ENCODE measurements at regions not wholly inside any gene's neighbourhood (a gene's known extent, or its start where the extent isn't known, plus 50 kb on each side); places are given as distances from the start of the nearest gene placed in this dataset.
"Not testable (repeated sequence)": the region's sequence is repeated elsewhere in the genome, so short reads cannot be mapped to it uniquely, and the experiment has no call there.

DNA sequence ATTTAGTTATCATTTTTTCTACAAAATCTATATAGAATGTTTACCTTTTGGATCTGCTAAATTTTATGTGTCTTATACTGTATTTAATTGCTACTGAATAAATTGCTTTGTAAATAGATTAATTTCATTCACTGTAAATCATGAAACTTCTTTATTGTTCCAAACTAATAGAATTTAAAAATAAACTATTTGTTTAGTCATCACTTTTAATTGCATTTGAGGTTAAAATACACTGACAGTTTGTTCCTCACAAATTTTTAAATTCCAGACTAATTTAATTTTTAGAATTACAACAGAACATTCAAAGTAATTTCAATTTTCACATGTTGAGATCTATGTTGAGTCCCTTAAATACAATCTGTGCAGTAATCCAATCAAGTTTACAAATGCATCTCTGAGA is 1633.2 kb upstream of the NUDT12 start:
- intact Hi-C loops (cut with DNase I): no loop called here
- Histone ChIP-seq H3K4me1 (ENCODE audit: control insufficient read depth in 1 of 2, insufficient read depth in 2 of 2, low read length in 2 of 2) (no peaks in the 10 kb centered on the region), H3K9me3 (ENCODE audit: control insufficient read depth, low read length) (no peaks in the 10 kb centered on the region), H3K27ac (ENCODE audit: low read depth in 1 of 2, low read length in 2 of 2) (no peak overlapping the region), H3K27me3 (ENCODE audit: control insufficient read depth in 1 of 2, insufficient read depth in 2 of 2, low read length in 1 of 2) (no peaks in the 10 kb centered on the region), H3K4me3 (ENCODE audit: low read length in 2 of 2) (no peak overlapping the region), H3K36me3 (ENCODE audit: control insufficient read depth in 1 of 2, insufficient read depth in 2 of 2, low read length in 1 of 2) (no peaks in the 10 kb centered on the region)
- no peak for ATAC-seq (ENCODE audit: low FRiP score)
- no peak for DNase-seq

DNA sequence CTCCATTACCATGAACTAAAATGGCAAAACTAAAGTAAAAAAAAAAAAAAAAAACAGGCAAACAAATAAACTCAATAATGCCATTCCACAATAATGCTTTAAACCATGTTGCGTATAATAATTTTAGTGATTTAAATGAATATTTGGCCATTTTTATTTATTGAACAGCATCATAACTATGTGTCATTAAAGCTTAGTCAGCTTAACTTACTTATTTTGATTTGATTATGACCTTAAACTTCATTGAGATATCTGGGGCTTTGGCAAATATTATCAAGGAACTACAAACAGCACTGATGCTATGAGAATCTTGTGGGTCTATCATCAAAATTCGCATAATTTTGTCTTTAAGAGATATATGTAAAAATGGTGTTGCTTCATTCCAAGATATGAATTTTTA is 1610.3 kb upstream of the NUDT12 start:
- Histone ChIP-seq H3K36me3 (ENCODE audit: control insufficient read depth in 1 of 2, insufficient read depth in 2 of 2, low read length in 1 of 2) (no peaks in the 10 kb centered on the region), H3K4me3 (ENCODE audit: low read length in 2 of 2) (no peak overlapping the region), H3K4me1 (ENCODE audit: control insufficient read depth in 1 of 2, insufficient read depth in 2 of 2, low read length in 2 of 2) (no peaks in the 10 kb centered on the region), H3K27me3 (ENCODE audit: control insufficient read depth in 1 of 2, insufficient read depth in 2 of 2, low read length in 1 of 2) (no peaks in the 10 kb centered on the region), H3K9me3 (ENCODE audit: control insufficient read depth, low read length) (no peaks in the 10 kb centered on the region), H3K27ac (ENCODE audit: low read depth in 1 of 2, low read length in 2 of 2) (no peak overlapping the region)
- 90 to 94% methylated on average over 2 of the region's 2 CpGs for WGBS, 2 donors
- ATAC-seq (ENCODE audit: low FRiP score) (no peak), DNase-seq (no peak)
- intact Hi-C loops (cut with DNase I): no loop called here

DNA sequence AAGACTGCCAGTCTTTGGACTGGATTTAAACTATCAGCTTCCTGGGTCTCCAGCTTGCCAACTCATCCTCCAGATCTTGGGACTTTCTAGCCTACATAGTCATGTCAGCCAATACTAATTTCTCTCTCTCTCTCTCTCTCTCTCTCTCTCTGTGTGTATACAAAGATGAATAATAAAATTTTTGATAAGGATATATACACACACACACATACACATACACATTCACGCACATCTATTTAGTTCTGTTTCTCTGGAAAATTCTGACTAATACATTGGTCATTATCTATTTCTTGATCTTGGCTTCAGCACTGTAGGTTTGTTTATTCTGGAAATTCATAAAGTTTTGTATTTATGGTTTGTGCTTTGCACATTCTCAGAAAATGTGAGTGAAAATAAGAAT is 1606.2 kb upstream of the NUDT12 start:
- DNase-seq (no peak), ATAC-seq (ENCODE audit: low FRiP score) (no peak)
- no peak overlapping the region for H3K4me3 ChIP-seq (ENCODE audit: low read length in 2 of 2)
- H3K27me3 ChIP-seq (ENCODE audit: control insufficient read depth in 1 of 2, insufficient read depth in 2 of 2, low read length in 1 of 2): no peaks in the 10 kb centered on the region
- no peak overlapping the region for H3K27ac ChIP-seq (ENCODE audit: low read depth in 1 of 2, low read length in 2 of 2)
- no peaks in the 10 kb centered on the region for H3K9me3 ChIP-seq (ENCODE audit: control insufficient read depth, low read length)
- H3K4me1 ChIP-seq (ENCODE audit: control insufficient read depth in 1 of 2, insufficient read depth in 2 of 2, low read length in 2 of 2): no peaks in the 10 kb centered on the region
- intact Hi-C loops (cut with DNase I): no loop called here
- no peaks in the 10 kb centered on the region for H3K36me3 ChIP-seq (ENCODE audit: control insufficient read depth in 1 of 2, insufficient read depth in 2 of 2, low read length in 1 of 2)
- WGBS, 2 donors: 7 to 15% methylated on average over 1 of the region's 1 CpG

DNA sequence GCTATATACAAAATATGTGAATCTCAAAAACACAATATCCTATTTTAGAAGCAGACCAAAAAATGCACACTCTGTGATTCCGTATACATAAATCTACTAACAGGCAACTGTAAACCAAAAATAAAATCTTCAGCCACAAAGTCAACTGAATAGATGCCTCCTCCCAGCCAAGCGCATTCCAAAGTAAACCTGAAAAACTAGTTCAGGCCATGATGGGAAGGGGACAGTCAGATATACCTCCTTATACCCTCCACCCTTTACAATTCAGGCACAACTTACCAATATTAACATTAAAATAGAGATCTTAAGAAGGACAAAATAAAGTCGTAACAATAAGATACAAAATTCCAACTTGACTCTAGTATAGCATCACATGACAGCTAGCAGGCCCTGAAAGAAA is 1604.5 kb upstream of the NUDT12 start:
- Histone ChIP-seq H3K4me1 (ENCODE audit: control insufficient read depth in 1 of 2, insufficient read depth in 2 of 2, low read length in 2 of 2) (no peaks in the 10 kb centered on the region), H3K36me3 (ENCODE audit: control insufficient read depth in 1 of 2, insufficient read depth in 2 of 2, low read length in 1 of 2) (no peaks in the 10 kb centered on the region), H3K4me3 (ENCODE audit: low read length in 2 of 2) (no peak overlapping the region), H3K27me3 (ENCODE audit: control insufficient read depth in 1 of 2, insufficient read depth in 2 of 2, low read length in 1 of 2) (no peaks in the 10 kb centered on the region), H3K27ac (ENCODE audit: low read depth in 1 of 2, low read length in 2 of 2) (no peak overlapping the region), H3K9me3 (ENCODE audit: control insufficient read depth, low read length) (no peaks in the 10 kb centered on the region)
- ATAC-seq (ENCODE audit: low FRiP score) (no peak), DNase-seq (no peak)
- WGBS, 2 donors: 95 to 97% methylated on average over 3 of the region's 3 CpGs
- intact Hi-C loops (cut with DNase I): no loop called here

DNA sequence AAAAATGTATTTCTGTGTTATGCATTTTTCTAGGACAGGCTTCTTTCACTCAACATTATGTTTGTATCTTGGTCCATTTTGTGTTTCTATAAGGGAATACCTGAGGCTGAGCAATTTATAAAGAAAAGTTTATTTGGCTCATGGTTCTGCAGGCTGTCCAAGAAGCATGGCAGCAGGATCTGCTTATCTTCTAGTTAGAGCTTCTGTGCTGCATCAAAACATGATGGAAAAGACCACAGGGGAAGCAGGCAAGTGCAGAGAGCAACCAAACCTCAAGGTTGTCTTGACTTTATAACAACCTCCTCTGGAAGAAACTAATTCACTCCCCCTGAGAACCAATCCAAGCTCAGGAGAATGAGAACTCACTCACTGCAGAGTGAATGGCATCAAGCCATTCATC is 1601.0 kb upstream of the NUDT12 start:
- no peak overlapping the region for H3K4me3 ChIP-seq (ENCODE audit: low read length in 2 of 2)
- no peak for ATAC-seq (ENCODE audit: low FRiP score)
- H3K27me3 ChIP-seq (ENCODE audit: control insufficient read depth in 1 of 2, insufficient read depth in 2 of 2, low read length in 1 of 2): no peaks in the 10 kb centered on the region
- DNase-seq: no peak
- no peaks in the 10 kb centered on the region for H3K36me3 ChIP-seq (ENCODE audit: control insufficient read depth in 1 of 2, insufficient read depth in 2 of 2, low read length in 1 of 2)
- intact Hi-C loops (cut with DNase I): no loop called here
- no peak overlapping the region for H3K27ac ChIP-seq (ENCODE audit: low read depth in 1 of 2, low read length in 2 of 2)
- no peaks in the 10 kb centered on the region for H3K4me1 ChIP-seq (ENCODE audit: control insufficient read depth in 1 of 2, insufficient read depth in 2 of 2, low read length in 2 of 2)
- H3K9me3 ChIP-seq (ENCODE audit: control insufficient read depth, low read length): no peaks in the 10 kb centered on the region

DNA sequence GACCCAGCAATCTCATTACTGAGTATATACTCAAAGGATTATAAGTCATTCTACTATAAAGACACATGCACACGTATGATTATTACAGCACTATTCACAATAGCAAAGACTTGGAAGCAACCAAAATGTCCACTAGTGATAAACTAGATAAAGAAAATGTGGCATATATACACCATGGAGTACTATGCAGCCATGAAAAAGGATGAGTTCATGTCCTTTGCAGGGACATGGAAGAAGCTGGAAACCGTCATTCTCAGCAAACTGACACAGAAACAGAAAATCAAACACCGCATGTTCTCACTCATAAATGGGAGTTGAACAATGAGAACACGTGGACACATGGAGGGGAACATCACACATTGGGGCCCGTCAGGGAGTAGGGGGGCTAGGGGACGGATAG is 1600.0 kb upstream of the NUDT12 start:
- DNase-seq; H3K9me3 ChIP-seq (ENCODE audit: control insufficient read depth, low read length); H3K4me1 ChIP-seq (ENCODE audit: control insufficient read depth in 1 of 2, insufficient read depth in 2 of 2, low read length in 2 of 2); H3K27me3 ChIP-seq (ENCODE audit: control insufficient read depth in 1 of 2, insufficient read depth in 2 of 2, low read length in 1 of 2); intact Hi-C loops (cut with DNase I); H3K36me3 ChIP-seq (ENCODE audit: control insufficient read depth in 1 of 2, insufficient read depth in 2 of 2, low read length in 1 of 2); H3K27ac ChIP-seq (ENCODE audit: low read depth in 1 of 2, low read length in 2 of 2); ATAC-seq (ENCODE audit: low FRiP score); H3K4me3 ChIP-seq (ENCODE audit: low read length in 2 of 2): not testable (repeated sequence)
- WGBS, 2 donors: 96% methylated on average over 6 of the region's 6 CpGs

DNA sequence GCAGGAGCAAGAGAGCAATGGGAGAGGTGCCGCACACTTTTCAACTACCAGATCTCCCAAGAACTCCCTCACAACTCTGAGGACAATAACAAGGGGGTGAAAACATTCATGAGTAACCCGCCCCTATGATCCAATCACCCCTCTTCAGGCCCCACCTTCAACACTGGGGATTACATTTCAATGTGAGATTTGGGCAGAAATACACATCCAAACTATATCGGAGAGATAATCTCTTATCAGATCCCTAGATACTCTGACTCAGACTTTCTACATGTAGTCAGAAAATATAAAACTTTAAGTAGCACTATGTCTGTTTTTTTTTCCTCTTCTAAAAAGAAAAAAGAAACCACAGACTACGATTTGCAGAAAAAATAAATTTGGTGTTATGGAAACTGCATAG is 1595.9 kb upstream of the NUDT12 start:
- H3K27ac ChIP-seq (ENCODE audit: low read depth in 1 of 2, low read length in 2 of 2): no peak overlapping the region
- no peaks in the 10 kb centered on the region for H3K9me3 ChIP-seq (ENCODE audit: control insufficient read depth, low read length)
- H3K4me1 ChIP-seq (ENCODE audit: control insufficient read depth in 1 of 2, insufficient read depth in 2 of 2, low read length in 2 of 2): no peaks in the 10 kb centered on the region
- H3K4me3 ChIP-seq (ENCODE audit: low read length in 2 of 2): no peak overlapping the region
- WGBS, 2 donors: 53% methylated on average over 4 of the region's 4 CpGs
- intact Hi-C loops (cut with DNase I): no loop called here
- no peak for ATAC-seq (ENCODE audit: low FRiP score)
- DNase-seq: no peak
- H3K36me3 ChIP-seq (ENCODE audit: control insufficient read depth in 1 of 2, insufficient read depth in 2 of 2, low read length in 1 of 2): no peaks in the 10 kb centered on the region
- H3K27me3 ChIP-seq (ENCODE audit: control insufficient read depth in 1 of 2, insufficient read depth in 2 of 2, low read length in 1 of 2): no peaks in the 10 kb centered on the region

DNA sequence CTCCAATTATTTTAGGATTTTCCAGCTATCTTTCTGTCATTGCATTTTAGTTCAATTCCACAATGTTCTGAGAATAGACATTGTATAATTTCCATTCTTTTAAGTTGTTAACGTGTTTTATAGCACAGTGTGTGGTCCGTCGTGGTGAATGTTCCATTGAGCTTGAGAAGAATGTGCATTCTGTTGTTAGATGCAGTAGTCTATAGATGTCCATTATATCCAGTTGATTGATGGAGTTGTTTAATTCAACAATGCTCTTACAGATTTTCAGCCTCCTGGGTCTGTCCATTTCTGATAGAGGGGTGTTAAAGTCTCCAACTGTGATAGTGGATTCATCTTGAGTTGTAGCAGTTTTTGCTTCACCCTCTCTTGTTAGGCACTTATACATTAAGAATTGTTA is 1587.7 kb upstream of the NUDT12 start:
- 73 to 82% methylated on average over 3 of the region's 3 CpGs for WGBS, 2 donors
- H3K4me3 ChIP-seq (ENCODE audit: low read length in 2 of 2): no peak overlapping the region
- H3K36me3 ChIP-seq (ENCODE audit: control insufficient read depth in 1 of 2, insufficient read depth in 2 of 2, low read length in 1 of 2): no peaks in the 10 kb centered on the region
- intact Hi-C loops (cut with DNase I): no loop called here
- H3K27ac ChIP-seq (ENCODE audit: low read depth in 1 of 2, low read length in 2 of 2): no peak overlapping the region
- no peaks in the 10 kb centered on the region for H3K4me1 ChIP-seq (ENCODE audit: control insufficient read depth in 1 of 2, insufficient read depth in 2 of 2, low read length in 2 of 2)
- ATAC-seq (ENCODE audit: low FRiP score) (no peak), DNase-seq (no peak)
- H3K27me3 ChIP-seq (ENCODE audit: control insufficient read depth in 1 of 2, insufficient read depth in 2 of 2, low read length in 1 of 2): no peaks in the 10 kb centered on the region
- no peaks in the 10 kb centered on the region for H3K9me3 ChIP-seq (ENCODE audit: control insufficient read depth, low read length)

DNA sequence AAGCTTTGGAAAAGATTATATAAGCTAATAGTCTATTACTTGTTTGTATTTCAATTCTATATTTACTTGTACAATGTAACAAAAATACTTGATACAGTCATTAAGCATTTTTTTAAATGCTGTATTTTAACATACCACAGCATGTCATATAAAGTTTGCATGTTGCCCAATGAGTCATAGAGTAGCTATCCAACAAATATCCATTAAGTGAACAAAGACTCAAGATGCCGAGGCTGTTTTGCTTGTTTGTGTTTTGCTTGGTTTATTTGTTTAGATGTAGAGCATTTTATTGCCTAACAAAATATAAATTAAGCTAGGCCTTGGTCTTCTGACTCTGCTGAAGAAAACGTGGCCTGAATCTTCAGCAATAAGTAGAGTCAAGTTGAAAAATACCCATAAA is 1584.3 kb upstream of the NUDT12 start:
- ATAC-seq (ENCODE audit: low FRiP score) (no peak), DNase-seq (no peak)
- H3K27me3 ChIP-seq (ENCODE audit: control insufficient read depth in 1 of 2, insufficient read depth in 2 of 2, low read length in 1 of 2): no peaks in the 10 kb centered on the region
- WGBS, 2 donors: 54 to 55% methylated on average over 2 of the region's 2 CpGs
- no peak overlapping the region for H3K27ac ChIP-seq (ENCODE audit: low read depth in 1 of 2, low read length in 2 of 2)
- no peak overlapping the region for H3K4me3 ChIP-seq (ENCODE audit: low read length in 2 of 2)
- no peaks in the 10 kb centered on the region for H3K4me1 ChIP-seq (ENCODE audit: control insufficient read depth in 1 of 2, insufficient read depth in 2 of 2, low read length in 2 of 2)
- H3K9me3 ChIP-seq (ENCODE audit: control insufficient read depth, low read length): no peaks in the 10 kb centered on the region
- no peaks in the 10 kb centered on the region for H3K36me3 ChIP-seq (ENCODE audit: control insufficient read depth in 1 of 2, insufficient read depth in 2 of 2, low read length in 1 of 2)
- intact Hi-C loops (cut with DNase I): no loop called here

DNA sequence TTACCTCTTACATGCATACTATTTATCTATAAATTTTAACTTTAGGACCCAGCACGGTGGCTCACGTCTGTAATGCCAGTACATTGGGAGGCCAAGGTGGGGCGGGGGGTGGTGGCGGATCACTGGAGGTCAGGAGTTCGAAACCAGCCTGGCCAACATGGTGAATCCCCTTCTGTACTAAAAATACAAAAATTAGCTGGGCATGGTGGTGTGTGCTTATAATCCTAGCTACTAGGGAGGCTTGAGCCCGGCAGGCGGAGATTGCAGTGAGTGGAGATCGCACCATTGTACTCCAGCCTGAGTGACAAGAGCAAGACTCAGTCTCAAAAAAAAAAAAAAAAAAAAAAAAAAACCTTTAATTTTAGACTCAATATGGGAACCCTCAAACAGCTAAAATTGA is 1582.6 kb upstream of the NUDT12 start:
- ATAC-seq (ENCODE audit: low FRiP score): no peak
- no peak overlapping the region for H3K4me3 ChIP-seq (ENCODE audit: low read length in 2 of 2)
- WGBS, 2 donors: 96 to 97% methylated on average over 8 of the region's 8 CpGs

More for the DNA sequence above, 1582.6 kb upstream of the NUDT12 start:
- Histone ChIP-seq H3K27me3 (ENCODE audit: control insufficient read depth in 1 of 2, insufficient read depth in 2 of 2, low read length in 1 of 2) (no peaks in the 10 kb centered on the region), H3K27ac (ENCODE audit: low read depth in 1 of 2, low read length in 2 of 2) (no peak overlapping the region), H3K36me3 (ENCODE audit: control insufficient read depth in 1 of 2, insufficient read depth in 2 of 2, low read length in 1 of 2) (no peaks in the 10 kb centered on the region), H3K9me3 (ENCODE audit: control insufficient read depth, low read length) (no peaks in the 10 kb centered on the region), H3K4me1 (ENCODE audit: control insufficient read depth in 1 of 2, insufficient read depth in 2 of 2, low read length in 2 of 2) (no peaks in the 10 kb centered on the region)
- intact Hi-C loops (cut with DNase I): no loop called here
- DNase-seq: no peak

All from aorta (tissue), 5 donors.